HG03432 (cell line): ENCODE measurements at regions not wholly inside any gene's neighbourhood (a gene's known extent, or its start where the extent isn't known, plus 50 kb on each side); places are given as distances from the start of the nearest gene placed in this dataset.

Experiments used
- ATAC-seq: cut with Tn5 transposase; IDR thresholded peaks from one replicate; pipeline ENCODE4 v1.9.1; 2021; ENCODE audit warnings: mild to moderate bottlenecking, moderate library complexity; ENCODE audit not compliant: unreplicated experiment

DNA sequence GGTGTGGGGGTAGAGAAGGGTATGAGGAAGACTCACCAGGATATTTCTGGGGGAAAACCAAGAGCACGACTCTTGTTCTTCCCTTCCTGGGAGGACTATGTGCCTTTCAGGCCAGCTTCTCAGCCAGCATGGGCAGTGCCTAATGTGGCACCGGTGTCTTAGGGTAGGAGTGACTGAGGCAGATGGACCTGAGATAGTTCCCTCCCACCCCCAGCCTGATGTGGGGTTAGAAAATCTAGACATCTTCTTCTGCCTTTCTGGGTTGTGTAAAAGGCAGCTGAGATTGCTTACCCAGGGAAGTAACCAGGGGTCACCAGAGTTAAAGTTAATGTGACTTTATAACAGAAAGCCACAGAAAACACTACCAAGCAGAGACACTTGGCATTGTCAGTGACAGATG, 127.3 kb downstream of the TMA16 start:
- ATAC-seq = no peak

DNA sequence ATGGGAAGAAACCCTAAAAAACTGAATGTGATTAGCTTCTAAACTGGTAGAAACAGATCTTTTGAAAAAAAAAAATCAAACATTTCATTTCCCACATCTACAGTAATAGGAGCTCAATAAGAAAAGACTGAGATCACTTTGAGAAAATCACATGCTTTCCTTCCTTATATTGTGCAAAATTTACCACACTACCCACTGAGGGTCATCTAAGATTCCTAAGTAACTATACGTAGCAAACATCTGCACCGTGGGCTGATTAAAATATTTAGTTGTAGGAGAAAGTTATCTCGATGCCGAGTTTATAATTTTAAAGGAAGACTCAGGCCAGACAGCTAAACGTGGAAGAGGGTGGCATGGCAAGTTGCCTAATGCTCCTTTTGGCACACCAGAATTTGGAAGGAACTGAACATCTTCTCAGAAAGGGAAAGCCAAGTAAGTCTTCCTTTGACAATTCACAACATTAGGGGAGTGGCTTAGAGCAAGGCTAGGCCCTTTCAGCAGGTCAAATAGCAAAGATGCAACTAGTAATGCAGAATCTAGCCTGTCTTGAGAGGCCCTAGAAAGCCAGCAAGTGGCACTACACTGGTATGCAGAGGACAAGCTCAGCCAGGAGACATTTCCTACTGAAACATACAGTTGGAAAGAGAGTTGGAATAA, 128.0 kb downstream of the TMA16 start:
- no peak for ATAC-seq

DNA sequence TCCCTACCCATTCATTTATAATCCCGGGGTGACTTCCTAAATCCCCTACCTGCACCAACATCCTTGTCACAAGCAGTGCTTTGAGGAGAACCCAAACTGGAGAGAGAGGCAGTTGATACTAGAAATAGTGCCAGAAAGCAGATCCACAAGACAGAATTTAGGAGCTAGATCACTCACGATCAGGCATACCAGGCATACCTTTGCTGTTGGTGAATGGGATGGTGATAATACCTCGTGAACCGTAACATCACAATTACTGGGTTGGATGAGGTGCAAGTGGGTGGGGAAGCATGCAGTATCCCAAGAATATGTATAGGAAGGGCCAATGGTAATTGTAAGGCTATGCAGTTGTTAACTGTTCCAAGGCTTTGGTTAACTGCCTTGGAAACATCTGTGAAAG, 129.3 kb downstream of the TMA16 start:
- no peak for ATAC-seq

DNA sequence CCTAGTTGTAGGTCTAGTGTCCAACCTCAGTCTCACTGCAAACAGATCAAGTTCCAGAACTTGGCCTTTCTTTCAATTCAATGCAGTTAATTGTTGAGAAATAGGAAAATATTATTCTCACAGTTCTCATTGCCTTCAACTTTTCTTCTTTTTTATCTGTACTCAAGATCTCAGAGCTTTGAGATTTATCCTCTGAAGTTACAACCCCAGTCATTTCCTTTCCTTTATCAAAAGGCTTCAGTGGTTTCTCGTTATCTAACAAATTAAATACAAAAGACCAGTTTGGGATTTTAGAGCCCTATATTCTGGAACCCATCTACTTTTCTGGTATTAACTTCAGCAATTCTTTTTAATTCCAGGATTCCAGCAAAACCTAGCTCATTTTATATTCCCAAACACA, 130.2 kb downstream of the TMA16 start:
- no peak for ATAC-seq

DNA sequence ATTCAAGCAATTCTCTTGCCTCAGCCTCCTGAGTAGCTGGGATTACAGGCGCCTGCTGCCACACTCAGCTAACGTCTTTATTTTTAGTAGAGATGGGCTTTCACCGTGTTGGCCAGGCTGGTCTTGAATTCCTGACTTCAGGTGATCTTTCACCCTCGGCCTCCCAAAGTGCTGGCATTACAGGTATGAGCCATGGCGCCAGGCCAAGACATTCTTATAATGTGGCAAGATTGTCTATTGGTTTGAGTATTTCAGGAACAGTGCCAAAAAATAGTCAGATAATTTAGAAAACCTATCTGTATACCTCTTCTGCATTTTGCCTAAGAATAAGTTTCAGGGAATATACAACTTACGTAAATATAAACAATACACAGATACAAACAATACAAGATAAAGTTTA, 136.8 kb downstream of the TMA16 start:
- ATAC-seq = no peak

DNA sequence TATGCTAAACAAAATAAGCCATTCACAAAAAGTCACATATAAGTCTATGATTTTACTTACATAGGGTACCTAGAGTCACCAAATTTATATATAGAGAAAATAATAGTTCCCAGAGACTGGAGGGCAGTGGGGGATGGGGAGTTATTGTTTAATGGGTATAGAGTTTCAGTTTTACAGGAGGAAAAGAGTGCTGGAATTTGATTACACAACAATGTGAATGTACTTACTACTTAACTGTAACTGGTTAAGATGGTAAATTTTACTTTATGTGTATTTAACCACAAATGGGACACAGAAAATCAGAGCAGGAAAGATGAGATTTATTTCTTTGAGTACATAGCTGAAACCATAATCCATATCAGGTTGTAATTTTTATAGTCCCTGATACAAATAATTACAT, 144.4 kb downstream of the TMA16 start:
- no peak for ATAC-seq

DNA sequence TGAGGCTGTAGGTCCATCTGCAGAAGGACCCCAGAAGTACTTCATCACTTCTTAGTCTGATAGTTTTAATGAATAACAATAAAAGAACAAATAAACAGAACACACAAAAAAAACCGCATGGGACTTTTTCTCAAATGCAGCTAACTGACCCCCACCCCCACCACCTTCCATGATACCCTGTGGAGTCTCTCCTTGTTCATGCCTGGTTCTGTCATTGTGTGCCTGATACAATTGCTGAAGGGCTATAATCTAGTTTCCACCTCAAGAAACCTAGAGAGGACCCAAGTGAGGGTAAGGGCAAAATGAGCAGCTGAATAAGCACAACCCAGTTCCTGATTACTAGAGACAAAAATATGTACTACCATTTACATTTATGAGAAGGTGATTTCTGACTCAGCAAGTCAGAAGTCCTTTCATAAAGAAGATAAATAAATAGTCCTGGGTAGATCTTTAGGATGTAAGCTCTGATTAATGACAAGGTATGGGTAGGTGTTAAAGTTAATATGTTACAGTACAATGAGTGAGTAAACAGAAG, 155.1 kb downstream of the TMA16 start:
- no peak for ATAC-seq

DNA sequence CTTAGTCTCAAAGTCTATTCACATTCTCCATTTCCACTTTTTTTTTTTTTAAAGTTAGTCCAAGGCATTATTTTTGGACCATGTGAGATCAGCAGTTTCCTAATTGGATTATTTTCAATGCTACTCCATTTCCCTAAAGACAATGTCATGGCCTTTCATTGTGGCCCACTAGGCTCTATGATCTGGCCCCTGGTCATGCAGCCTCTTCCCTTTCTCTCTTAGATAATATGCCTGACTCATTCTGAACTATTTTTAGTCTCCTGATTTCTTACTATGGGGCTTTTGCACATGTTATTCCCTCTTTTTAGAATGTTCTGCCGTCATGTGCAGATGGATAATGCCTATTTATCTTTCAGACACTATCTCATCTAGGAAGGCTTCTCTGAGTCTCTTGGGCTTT, 157.3 kb downstream of the TMA16 start:
- ATAC-seq = no peak

DNA sequence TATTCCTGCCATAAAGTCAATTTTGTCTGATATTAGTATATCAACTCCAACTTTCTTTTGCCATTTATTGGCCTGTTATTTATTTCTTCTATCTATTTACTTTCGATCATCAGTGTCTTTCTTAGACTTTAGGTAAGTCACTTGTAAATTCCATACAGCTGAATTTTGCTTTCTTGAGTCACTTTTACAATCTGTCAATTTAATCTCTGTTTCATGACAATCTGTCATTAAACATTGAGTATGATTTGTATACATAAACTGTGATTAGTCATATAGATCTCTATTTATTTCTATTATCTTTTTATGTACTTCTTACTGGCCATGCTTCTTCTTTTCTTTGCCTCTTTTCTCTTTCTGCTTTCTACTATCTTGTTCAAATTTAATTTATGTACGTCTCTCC, 160.1 kb downstream of the TMA16 start:
- ATAC-seq = no peak

DNA sequence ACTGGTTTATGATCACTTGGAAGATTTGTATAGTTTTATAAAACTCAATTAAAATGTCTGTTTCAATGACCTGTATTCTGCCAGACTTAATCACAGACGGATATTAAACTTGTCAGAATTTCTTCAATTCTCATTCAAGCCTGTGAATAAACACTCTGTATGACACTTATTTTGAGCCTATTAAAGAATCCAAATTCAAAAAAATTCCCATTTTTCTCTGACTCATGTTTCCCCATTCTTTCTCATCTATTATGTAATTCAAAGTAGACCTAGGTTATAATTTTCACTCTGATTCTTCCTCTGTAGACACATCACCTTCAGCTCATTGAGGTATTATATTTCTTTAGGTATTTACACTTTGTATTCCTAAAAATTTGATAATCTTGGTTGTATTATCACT, 166.1 kb downstream of the TMA16 start:
- no peak for ATAC-seq

DNA sequence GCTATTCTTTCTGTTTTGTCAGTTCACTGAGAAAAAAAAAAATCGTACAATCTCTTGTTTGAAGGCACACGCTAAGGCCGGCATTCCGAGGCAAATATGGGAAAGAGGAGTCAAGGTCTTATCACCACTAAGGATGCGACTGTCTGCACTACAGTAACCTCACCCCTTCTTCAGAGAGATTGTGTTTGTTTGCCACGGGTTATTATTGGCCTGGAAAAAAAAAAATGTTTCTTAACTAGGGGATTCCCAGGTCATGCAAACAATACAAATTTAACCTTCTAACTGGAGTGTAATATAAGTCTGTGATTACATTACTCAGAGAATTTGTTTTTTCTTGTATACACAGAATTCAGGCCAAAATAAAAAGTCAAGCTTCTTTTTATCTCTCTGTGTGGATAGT, 168.3 kb downstream of the TMA16 start:
- peak; percentile 41 for ATAC-seq

DNA sequence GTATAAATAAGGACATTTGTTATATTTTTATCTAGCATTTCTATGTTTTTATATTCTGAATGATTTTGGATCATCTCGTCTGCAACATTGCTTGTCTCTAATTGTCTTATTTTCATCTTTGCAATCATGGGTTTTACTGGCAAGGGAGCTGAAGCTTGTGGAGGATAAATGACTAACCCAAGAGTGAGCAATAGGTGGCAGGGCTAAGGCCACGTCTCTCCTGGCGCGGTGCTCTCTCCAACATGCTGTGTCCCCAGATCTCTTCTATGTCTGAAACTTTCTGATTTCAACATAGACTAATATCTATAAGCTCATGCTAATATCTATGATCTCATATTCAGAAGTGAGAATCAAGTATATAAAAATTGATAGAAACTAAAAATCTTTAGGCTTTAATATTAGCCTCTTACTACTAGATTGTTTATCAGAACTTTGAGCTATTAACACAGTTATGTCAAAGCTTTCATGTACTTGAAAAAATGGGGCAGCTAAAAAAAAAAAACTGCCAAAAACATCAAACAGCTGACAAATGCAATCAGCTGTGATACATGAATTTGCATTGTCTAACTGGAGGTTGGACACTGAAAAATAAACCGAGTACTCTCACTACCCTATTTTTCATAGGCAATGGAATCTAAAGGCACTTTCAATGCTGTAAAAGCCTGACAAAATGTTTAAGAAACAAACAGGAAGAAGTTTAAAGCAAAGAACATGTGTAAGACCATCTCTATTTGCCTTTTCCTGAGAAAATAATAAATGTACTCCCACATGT, 169.2 kb downstream of the TMA16 start:
- ATAC-seq = peak; percentile 80

DNA sequence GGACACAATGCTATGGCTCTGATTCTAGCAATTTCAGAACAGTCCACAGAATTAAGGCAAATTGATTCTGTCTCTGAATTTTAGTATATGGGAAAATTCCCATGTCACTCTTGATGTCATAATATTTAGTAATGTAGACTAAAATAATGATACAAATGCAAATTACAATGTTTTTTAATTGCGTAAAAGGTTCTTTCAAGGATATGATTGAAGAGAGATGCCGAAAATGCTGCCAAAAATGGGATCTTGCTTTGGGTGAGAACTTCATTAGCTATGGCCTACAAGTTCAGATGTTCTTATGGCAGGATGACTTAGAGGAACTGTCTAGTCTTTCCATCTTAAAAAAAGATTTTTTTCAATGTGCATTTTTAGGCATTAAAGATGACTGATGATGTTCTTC, 170.6 kb downstream of the TMA16 start:
- no peak for ATAC-seq

DNA sequence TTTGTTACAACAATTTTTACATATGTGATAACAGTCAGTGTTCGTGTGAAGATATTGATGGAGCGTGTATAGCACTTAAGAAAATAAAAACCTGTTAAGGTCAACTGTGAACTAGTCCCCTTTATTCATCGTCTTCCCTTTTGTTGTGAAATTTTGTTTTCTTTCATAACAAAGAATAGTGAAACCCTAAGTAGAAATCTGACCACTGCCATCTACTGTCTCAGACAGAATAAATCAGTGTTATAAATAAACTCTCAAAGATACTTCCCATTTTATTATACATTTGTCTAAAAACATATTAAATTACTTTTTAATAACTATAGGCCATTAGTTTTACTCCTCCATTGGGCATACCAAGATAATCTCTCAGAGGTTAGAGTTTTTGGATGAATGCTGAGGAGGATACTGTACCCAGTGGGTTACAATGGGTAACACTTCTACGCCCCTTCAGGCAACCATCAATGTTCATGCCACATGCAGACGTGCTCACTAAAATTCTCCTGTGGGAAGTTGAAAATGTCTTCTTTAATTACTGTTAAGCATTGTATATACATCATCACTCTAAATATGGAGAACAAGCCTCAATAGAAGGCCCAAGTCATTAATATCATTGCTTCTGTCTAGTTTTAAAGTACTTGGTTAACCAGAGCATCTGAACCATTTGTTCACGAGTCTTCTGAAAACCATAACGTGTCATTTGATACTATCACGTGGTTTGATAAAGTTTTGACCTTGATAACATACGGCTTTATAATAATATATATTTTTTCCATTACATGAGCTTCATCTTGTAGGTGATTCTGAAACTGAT, 171.2 kb downstream of the TMA16 start:
- ATAC-seq = peak; percentile 41

DNA sequence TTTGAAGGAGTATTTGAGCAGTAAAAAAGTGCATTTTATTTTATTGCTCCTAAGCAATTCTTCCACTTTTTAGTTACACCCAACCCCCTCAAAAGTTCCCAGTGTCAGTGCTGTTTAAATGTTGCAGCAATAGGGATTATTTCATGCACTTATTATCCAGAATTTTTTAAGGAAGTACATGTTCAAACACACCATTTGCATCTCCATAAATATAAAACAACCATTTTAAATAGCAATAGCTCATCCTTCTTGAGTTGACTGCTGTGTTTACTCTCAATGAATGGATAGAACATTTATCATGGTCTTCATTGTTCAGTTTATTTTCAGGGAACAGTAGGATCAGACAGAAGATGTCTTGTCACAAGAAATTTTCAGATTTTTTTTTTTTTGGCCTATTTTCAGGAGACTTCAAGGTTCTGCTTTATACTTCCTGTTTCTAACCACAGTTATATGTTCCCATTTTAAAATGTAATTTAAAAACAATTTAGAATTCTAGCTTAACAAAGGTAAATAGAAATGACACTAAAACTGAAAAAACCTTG, 171.9 kb downstream of the TMA16 start:
- no peak for ATAC-seq

DNA sequence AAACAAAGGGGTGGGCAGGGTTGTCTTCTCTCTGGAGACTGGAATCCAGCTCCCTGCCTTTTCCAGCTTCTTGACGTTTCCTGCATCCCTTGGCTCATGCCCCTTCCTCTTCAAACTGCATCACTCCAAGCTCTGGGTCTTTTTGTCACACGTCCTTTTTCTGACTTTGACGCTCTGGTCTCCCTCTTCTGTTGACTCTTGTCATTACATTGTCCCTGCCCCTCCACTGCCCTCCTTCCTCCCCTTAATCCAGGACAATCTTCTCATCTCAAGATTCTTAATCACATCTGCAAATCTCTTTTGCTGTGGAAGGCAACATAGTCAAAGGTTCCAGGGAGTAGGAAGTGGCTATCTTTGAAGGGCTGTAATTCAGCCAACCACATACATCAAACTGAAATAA, 178.3 kb downstream of the TMA16 start:
- ATAC-seq = no peak

DNA sequence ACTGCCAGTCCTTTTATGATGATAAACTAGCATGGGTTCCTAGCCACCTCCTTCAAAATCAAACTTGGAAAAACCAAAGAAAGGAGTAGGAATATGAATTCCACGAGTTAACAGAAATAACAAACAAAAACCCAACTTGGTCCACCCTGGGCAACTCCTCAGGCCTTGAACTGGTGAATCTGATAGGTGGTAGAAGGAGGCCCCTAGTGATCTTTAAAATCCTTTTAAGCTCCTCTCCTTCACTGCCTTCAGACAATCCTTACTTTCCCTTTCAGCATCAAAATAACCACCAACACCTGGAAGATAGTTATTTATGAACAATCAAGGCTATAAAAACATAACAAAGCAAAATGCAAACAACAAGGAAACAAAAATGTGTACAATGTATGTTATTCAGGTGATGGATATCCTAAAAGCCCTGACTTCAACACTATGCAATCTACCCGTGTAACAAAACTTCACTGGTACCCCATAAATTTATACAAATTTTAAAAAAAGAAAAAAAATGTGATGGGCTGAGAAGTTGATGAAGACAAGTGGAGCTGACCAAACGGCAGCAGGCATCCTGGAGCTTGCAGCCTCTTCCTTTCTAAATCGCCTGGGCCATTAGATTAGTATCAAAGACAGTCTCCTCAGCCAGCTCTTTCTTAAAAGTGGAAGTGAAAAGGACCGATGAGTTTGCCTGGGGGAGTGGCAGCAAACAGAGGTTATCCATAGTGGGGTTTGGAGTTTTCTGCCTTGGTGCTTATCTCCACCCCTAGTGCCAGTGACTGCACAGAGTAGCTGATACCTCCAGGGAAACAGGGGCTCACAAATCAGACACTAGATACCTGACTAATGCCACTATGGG, 179.6 kb downstream of the TMA16 start:
- ATAC-seq = peak; percentile 80

DNA sequence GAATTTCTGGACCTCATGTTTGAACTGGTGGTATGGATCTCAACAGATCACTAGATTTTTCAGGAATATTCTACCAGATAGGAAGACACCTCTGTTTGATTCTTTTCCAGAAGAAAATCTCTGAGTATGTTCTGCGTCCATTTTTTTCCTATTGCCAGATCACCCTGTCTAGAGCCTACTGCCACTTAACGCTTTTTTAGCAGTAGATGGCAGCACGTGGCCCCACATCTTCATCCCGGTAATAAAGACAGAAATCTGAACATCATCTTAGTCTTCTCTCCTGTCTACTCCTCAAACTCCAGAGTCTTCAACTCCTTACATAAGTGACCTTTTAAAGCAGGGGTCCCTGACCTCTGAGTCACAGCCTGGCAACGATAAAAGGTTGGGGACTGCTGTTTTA, 184.7 kb downstream of the TMA16 start:
- no peak for ATAC-seq

DNA sequence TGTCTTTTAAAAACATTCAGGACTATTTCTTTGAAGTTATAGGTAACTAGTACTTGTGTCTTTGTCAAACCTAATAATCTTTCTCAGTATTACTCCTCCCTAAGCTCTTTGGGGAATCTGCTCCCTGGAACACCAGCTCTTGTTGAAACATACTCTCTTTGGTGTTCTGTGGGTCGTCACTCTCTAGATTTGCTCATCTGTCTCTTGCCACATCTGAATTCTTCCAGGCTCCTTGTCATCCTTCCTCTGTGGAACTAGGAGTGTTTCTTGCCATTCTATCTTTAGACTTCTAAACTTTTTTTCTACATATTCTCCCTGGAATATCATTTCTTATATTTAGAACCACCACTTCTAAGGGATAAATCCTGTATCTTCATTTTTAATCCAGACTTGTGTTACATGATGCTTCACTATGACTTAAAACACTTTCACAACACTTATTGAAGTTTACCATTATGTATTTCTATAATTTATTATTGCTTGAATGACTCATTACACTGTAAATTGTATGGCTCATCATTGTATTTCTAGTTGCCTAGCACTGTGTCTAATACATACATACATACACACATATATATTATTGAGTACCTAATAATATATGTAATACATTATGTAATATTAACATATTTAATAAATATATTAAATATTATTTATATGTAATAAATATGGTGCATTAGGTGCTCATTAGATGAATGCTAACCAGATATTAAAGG, 186.1 kb downstream of the TMA16 start:
- no peak for ATAC-seq
